ENCODE measurements at regions not wholly inside any gene's neighbourhood (a gene's known extent, or its start where the extent isn't known, plus 50 kb on each side); places are given as distances from the start of the nearest gene placed in this dataset.

GRCh38 chr22:27540656-27541396, 260.7 kb downstream of the MN1 start:
- TF ChIP-seq CTCF (IDR thresholded peaks at IDR 0.05) = no peak
- no peak for TF ChIP-seq EZH2 (IDR thresholded peaks at IDR 0.05; ENCODE audit: borderline replicate concordance, insufficient read depth, low read depth, low read length, poor library complexity, severe bottlenecking)
